GM21723 (cell line): ENCODE measurements at regions not wholly inside any gene's neighbourhood (a gene's known extent, or its start where the extent isn't known, plus 50 kb on each side); places are given as distances from the start of the nearest gene placed in this dataset.
"Not testable (repeated sequence)": the region's sequence is repeated elsewhere in the genome, so short reads cannot be mapped to it uniquely, and the experiment has no call there.

Source experiments
- ATAC-seq: cut with Tn5 transposase; IDR thresholded peaks from one replicate; pipeline ENCODE4 v1.9.1; 2021; ENCODE audit warnings: mild to moderate bottlenecking, moderate library complexity; ENCODE audit not compliant: unreplicated experiment

- no peak for ATAC-seq
Measured at GRCh38 chr6:139531148-139532115, 157.0 kb upstream of the CITED2 start.

- no peak for ATAC-seq
Measured at GRCh38 chr6:139530561-139530960, 156.1 kb upstream of the CITED2 start.

GRCh38 chr6:139529420-139529819 is 155.0 kb upstream of the CITED2 start:
- no peak for ATAC-seq

- no peak for ATAC-seq
Measured at GRCh38 chr6:139528471-139528870, 154.0 kb upstream of the CITED2 start.

GRCh38 chr6:139525415-139525814 is 151.0 kb upstream of the CITED2 start:
- no peak for ATAC-seq

GRCh38 chr6:139523986-139524385 is 149.5 kb upstream of the CITED2 start:
- no peak for ATAC-seq

- no peak for ATAC-seq
Measured at GRCh38 chr6:139522511-139523220, 148.2 kb upstream of the CITED2 start.

GRCh38 chr6:139521338-139521737 is 146.9 kb upstream of the CITED2 start:
- ATAC-seq, result no peak

GRCh38 chr6:139520321-139520768 is 145.9 kb upstream of the CITED2 start:
- no peak for ATAC-seq

- ATAC-seq, result no peak
Measured at GRCh38 chr6:139519571-139520031, 145.2 kb upstream of the CITED2 start.

GRCh38 chr6:139519097-139519496 is 144.6 kb upstream of the CITED2 start:
- no peak for ATAC-seq

GRCh38 chr6:139518556-139519091 is 144.2 kb upstream of the CITED2 start:
- ATAC-seq, result no peak

GRCh38 chr6:139517998-139518555 is 143.6 kb upstream of the CITED2 start:
- not testable (repeated sequence) for ATAC-seq

- no peak for ATAC-seq
Measured at GRCh38 chr6:139515511-139515910, 141.1 kb upstream of the CITED2 start.

GRCh38 chr6:139514819-139515218 is 140.4 kb upstream of the CITED2 start:
- ATAC-seq, result no peak

GRCh38 chr6:139510040-139510790 is 135.8 kb upstream of the CITED2 start:
- no peak for ATAC-seq

- no peak for ATAC-seq
Measured at GRCh38 chr6:139509167-139509566, 134.7 kb upstream of the CITED2 start.

GRCh38 chr6:139508576-139508975 is 134.1 kb upstream of the CITED2 start:
- ATAC-seq, result no peak

GRCh38 chr6:139508023-139508422 is 133.6 kb upstream of the CITED2 start:
- no peak for ATAC-seq

- no peak for ATAC-seq
Measured at GRCh38 chr6:139500977-139501376, 126.5 kb upstream of the CITED2 start.
